ENCODE measurements at regions not wholly inside any gene's neighbourhood (a gene's known extent, or its start where the extent isn't known, plus 50 kb on each side); places are given as distances from the start of the nearest gene placed in this dataset.
"Not testable (repeated sequence)": the region's sequence is repeated elsewhere in the genome, so short reads cannot be mapped to it uniquely, and the experiment has no call there.

DNA sequence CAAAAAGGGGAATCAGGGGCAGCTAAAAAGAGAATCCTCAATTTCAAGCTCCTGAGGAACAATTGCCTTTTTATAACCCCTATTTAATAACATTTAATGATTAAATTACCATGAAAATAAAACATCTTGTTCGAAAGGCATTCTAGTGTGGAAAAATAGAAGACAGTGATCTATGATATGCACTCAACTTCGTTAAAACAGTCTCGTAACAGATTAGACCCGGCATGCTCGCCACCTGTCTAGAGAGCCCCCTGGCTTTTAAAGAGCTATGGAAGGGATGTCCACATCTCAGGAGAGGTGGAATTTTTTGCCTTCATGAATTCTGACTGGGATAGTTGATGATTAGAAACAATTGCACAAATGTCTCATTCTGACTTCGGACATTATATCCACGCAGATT lies 153.7 kb upstream of the MDFIC2 start:
- no peak for DNase-seq

DNA sequence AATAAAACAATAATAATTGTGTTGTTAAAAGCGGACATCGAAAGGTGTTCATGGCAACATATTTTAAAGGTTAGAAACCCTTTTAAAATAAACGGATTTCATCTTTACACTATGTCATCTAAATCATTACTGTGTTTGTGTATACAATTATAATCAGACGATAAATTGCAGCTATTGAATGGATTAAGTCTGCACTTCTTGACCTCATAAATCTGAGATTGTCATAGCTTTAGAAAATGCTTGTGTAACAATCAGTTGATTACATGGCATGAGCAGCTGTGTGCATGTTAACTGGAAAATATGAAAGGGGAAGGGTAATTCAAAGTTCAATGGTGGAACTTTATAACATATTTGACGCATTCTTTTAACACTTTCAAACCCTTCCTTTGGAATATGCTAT lies 152.4 kb upstream of the MDFIC2 start:
- no peak for DNase-seq

GRCh38 chr3:70464465-70464864 lies 152.0 kb upstream of the MDFIC2 start:
- DNase-seq: no peak

GRCh38 chr3:70450220-70450619 lies 137.8 kb upstream of the MDFIC2 start:
- DNase-seq: not testable (repeated sequence)

DNA sequence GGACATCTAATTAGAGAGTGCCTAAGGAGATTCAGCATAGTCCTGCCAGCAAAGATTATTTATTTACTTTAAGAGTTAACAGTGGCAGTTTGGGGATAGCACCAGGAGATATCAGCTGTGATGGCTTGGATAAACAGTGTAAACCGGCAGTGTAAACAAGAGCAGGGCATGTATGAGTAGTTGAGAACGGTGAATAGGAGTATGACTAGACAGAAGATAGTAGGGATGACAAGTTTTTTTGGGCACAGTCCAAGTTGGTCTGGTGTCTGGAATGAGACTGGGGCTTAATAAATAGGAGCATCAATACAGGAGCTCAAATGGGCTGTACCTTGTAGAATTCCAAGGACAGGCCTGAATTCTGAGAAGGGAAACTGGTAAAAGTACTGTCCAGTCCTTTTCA lies 123.0 kb upstream of the MDFIC2 start:
- DNase-seq: not testable (repeated sequence)

DNA sequence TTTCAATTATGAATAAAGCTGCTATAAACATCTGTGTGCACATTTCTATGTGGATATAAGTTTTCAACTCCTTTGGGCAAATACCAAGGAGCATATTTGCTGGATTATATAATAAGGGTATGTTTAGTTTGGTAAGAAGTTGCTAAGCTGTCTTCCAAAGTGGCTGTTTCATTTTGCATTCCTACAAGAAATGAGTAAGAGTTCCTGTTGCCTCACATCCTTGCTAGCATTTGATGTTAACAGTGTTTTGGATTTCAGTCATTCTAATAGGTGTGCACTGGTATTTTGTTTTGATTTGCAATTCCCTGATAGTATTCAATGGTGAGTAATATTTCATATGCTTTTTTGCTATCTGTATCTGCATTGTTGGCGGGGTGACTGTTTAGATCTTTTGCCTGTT lies 120.7 kb upstream of the MDFIC2 start:
- DNase-seq: no peak

DNA sequence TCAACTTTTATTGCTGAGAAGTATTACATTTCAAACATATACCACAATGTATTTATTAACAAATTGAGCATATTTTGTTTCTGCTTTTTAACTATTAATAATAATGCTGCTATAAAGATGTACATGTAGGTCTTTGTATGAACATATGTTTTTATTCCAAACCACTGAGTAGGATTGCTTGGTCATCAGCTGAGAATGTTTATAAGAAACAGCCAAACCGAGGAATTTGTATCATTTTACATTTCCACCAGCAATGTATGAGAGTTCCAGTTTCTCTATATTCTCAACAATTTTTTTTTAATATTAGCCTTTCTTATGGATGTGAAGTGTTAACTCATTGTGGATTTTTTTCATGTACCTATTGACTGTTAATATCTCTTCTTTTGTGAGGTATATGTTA lies 119.5 kb upstream of the MDFIC2 start:
- no peak for DNase-seq

- DNase-seq: no peak
These were observed 113.6 kb upstream of the MDFIC2 start for GRCh38 chr3:70426071-70426470.

- DNase-seq: no peak
These were observed 109.1 kb upstream of the MDFIC2 start for GRCh38 chr3:70421506-70421905.

DNA sequence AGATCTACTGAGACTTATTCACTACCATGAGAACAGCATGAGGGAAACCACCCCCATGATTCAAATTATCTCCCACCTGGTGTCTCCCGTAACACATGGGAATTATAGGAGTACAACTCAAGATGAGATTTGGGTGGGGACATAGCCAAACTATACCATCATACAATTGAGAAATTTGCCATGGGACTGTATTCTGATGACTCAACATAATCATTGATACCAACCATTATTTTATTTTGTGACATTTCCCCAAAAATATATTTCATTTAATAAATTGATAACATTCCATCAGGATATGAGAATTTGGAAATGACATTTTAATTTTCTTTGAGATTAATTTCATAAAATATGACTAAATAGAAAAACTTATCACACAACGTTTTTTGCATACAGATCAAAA lies 96.6 kb upstream of the MDFIC2 start:
- no peak for DNase-seq

DNA sequence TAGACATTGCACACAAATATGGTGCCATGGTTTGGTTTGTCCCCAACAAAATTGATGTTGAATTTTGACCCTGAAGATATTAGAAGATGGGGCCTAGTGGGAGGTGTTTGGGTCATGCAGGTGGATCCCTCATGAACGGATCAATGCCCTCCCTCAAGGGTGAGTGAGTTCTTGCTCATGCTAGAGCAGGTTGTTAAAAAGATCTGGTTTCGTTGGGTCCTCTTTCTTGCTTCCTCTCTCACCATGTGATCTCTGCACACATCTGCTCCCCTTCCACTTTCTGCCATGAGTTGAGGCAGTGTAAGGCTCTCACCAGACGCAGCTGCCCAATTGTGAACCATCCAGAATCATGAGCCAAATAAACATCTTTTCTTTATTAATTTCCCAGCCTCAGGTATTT lies 87.8 kb upstream of the MDFIC2 start:
- no peak for DNase-seq

DNA sequence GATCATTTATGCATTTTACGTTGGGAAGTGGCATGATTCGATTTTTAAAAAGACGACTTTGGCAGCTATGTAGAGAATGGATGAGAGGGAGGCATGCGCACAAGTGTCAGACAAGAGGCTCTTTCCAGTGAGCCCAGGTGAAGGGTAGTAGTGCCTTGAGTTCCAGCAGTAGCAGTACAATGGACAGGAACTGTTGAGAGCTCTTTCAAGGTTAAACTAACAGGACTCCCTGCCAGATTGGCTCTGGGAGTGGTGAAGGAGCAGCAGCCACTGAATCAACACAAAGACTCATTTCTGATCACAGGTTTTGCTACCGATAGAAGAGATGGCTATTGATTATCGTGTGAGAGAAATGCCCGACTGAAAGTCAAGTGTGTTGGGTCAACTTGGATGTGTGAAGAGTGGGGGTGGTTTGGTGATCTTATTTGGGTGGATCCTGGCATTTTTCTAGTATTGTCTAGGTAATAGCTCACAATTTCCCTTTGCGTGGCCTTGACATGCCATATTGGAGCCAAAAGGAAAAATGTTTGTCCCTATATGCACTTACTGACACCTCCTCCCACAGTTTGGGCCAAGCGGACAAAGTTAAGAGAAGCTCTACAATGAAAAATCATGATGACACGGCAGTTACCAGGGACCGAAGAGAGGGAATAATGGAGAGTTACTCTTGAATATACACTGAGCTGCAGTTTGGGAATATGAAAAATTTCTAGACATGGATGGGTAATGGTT lies 81.6 kb upstream of the MDFIC2 start:
- DNase-seq: no peak

DNA sequence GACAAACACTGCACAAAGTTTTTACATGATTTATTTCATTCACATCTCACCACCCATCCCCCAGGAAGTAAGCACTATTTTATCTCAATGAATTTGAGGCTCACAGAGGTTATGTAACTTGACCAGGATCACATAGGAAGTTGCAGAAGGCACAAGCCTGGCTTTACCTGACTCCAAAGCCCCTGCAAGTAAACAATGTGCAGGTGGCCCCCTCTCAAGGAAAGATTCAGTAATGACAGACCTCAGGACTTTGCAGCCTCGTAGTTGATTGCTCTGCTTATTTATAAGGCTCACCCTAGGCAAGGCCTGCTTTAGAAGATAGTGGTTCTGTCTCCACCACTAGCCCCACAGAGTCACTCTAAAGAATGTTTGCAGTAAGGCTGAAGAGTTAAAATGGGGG lies 79.8 kb upstream of the MDFIC2 start:
- DNase-seq: no peak

DNA sequence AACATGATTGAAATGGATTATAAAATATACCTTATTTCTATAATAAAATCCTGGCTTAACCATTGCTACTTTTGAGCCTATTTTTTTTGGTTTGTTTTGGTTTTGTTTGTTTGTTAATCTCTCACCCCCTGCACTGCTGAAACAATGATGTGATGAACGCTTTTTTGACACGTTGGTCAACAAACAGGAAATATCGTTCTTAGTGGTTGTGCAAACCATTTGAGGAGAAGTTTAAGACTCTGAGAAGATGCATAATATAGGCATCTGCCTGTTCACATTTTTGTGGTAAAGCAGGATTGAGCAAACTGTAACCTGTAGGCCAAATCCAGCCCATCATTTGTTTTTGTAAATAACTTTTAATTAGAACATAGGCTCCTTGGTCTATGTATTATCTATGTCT lies 75.5 kb upstream of the MDFIC2 start:
- no peak for DNase-seq

DNA sequence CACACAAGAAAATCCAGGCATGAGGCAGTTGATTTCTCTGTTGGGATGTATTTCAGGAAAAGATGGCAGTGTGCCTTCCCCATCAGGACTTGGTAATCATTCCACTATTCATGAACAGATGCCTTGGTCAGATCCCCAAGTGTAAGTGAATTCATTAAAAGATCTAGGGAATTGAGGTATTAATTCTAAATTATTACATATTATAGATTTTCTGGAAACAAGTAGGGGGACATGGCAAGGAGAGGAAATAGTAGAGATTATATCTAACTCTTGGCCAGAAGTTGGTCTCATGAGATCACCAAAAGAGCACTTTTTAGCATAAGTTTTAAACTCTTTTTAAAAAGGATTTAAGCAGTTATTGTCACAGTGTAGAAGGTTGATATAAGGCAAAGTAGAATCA lies 74.4 kb upstream of the MDFIC2 start:
- DNase-seq: no peak

- no peak for DNase-seq
These were observed 73.6 kb upstream of the MDFIC2 start for GRCh38 chr3:70386043-70386442.

- no peak for DNase-seq
These were observed 71.0 kb upstream of the MDFIC2 start for GRCh38 chr3:70383360-70383831.

DNA sequence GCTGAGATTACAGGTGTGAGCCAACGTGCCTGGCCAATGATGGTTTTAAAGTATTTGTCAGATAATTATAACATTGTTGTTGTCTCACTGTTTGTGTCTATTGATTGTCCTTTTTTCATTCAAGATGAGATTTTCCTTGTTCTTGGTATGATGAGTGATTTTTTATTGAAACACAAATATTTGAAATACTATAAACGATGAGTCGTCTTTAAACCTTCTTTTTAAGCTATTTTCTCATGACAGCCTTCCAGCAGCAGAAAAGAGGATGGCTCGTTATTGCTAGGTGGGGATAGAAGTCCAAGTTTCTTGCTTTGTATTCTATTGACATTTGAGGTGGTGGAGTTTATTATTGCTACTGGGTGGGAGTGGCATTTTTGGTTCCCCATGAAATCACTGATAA lies 61.7 kb upstream of the MDFIC2 start:
- no peak for DNase-seq

Data from NCI-H510A (cell line).